C4-2B (cell line): ENCODE measurements at regions not wholly inside any gene's neighbourhood (a gene's known extent, or its start where the extent isn't known, plus 50 kb on each side); places are given as distances from the start of the nearest gene placed in this dataset.

Experiments
- ZFX ChIP-seq: fragments of 450-650 bp; IDR thresholded peaks from 2 replicates; pipeline ENCODE4 v1.6.1; 2017
- TF ChIP-seq, protein P1 (sequence below): fragments of 450-650 bp; conservative IDR thresholded peaks from 2 replicates; pipeline ENCODE4 v1.5.1; 2017; ENCODE audit warnings: mild to moderate bottlenecking

DNA sequence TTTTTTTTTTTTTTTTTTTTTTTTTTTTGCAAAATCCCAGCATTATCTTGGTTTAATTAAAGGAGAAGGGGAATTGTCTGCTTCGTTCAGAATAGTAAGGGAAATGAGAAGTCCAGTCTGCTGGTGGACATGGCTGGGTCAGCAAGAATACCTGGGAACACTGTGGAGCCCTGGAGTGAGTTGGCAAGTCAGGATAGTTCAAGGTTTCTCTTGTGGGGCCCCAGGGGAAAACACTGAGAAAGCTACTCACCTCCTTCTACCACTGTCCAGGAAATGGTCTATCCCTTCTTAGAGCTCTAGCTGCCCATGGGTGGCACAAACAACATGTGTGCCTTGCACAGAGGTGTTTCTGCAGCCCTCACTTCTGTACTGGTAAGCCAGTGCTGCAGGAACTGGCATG, 169.1 kb upstream of the SIX2 start:
- TF ChIP-seq, protein P1, sequence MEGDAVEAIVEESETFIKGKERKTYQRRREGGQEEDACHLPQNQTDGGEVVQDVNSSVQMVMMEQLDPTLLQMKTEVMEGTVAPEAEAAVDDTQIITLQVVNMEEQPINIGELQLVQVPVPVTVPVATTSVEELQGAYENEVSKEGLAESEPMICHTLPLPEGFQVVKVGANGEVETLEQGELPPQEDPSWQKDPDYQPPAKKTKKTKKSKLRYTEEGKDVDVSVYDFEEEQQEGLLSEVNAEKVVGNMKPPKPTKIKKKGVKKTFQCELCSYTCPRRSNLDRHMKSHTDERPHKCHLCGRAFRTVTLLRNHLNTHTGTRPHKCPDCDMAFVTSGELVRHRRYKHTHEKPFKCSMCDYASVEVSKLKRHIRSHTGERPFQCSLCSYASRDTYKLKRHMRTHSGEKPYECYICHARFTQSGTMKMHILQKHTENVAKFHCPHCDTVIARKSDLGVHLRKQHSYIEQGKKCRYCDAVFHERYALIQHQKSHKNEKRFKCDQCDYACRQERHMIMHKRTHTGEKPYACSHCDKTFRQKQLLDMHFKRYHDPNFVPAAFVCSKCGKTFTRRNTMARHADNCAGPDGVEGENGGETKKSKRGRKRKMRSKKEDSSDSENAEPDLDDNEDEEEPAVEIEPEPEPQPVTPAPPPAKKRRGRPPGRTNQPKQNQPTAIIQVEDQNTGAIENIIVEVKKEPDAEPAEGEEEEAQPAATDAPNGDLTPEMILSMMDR, result no peak
- TF ChIP-seq ZFX, result no peak
